GM13976 (cell line): ENCODE measurements at regions not wholly inside any gene's neighbourhood (a gene's known extent, or its start where the extent isn't known, plus 50 kb on each side); places are given as distances from the start of the nearest gene placed in this dataset.

Experiments used
- DNase-seq: peaks from one replicate; pipeline ENCODE4 v3.0.0; 2012; ENCODE audit warnings: low spot score
- in situ Hi-C: fragments of 300-500 bp; cut with MboI; formaldehyde crosslinking; loops from one replicate; pipeline ENCODE4 v1.12.0; 2022; ENCODE audit warnings: low sequenced_read_pairs, mixed read lengths, inconsistent platforms; ENCODE audit not compliant: unreplicated experiment
- TF ChIP-seq, protein P1 (sequence below): IDR thresholded peaks from 2 replicates; pipeline ENCODE4 v1.5.1; 2012; ENCODE audit warnings: borderline replicate concordance, mild to moderate bottlenecking; ENCODE audit not compliant: insufficient read depth; ENCODE audit errors: extremely low read depth, missing control alignments, control extremely low read depth

DNA sequence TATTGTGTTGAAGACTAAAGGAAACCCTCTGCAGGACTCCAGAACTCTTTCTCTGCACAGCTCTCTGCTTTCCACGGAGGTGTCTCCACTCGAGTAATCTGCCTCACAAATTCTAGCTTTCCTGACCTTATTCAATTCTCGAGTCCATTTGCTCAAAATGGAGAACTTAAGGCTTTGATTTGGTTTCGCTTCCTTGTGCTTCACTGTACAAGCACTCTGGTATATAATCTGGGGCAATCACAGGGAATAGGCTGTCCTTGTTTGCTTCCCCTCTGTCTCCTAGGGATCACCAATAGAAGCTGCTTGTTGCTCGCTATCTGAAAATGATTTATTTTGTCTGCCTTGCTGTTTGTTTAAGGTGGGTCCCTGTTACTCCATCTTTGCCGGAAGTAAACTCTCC lies 129.1 kb upstream of the DOCK10 start:
- TF ChIP-seq, protein P1, sequence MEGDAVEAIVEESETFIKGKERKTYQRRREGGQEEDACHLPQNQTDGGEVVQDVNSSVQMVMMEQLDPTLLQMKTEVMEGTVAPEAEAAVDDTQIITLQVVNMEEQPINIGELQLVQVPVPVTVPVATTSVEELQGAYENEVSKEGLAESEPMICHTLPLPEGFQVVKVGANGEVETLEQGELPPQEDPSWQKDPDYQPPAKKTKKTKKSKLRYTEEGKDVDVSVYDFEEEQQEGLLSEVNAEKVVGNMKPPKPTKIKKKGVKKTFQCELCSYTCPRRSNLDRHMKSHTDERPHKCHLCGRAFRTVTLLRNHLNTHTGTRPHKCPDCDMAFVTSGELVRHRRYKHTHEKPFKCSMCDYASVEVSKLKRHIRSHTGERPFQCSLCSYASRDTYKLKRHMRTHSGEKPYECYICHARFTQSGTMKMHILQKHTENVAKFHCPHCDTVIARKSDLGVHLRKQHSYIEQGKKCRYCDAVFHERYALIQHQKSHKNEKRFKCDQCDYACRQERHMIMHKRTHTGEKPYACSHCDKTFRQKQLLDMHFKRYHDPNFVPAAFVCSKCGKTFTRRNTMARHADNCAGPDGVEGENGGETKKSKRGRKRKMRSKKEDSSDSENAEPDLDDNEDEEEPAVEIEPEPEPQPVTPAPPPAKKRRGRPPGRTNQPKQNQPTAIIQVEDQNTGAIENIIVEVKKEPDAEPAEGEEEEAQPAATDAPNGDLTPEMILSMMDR: no peak
- no peak for DNase-seq
- in situ Hi-C loops: no loop called here

DNA sequence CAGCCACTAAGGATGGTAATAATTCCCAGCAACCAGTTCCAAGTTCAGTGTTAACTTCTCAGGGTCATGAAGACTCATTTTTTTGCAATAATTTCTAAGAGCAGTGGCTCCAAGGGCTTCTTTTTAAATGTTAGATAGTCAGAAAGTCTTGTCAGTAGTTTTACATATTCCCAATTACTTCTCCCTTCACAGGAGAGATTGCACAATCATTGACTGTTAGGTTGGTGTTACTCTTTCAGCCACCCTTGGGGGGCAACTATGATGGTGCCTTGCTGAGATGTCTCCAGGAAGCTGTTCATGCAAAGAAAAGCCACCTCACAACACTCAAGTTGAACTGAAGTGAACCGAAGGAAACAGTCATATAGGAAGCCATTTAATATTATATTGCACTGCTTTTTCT lies 127.9 kb upstream of the DOCK10 start:
- TF ChIP-seq, protein P1: no peak
- in situ Hi-C loops: no loop called here
- no peak for DNase-seq

DNA sequence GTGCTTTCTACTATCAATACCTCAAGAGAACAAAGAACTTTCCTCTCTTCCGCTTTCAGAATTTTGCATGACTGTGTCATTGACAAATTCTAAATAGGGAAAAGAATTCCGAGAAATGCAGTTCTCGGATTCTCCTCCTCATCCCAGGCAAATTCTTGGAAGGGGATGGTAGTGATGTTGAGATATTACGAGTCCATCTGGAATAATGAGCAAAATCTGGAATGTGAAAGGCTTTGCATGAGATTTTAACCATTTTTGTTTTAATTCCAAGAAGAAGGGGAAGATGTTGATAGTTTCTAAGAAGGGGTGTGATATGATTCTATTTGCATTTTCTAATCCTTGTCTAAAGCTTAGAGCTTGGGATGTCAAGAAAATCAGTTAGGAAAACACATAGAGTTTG lies 127.1 kb upstream of the DOCK10 start:
- in situ Hi-C loops: no loop called here
- TF ChIP-seq, protein P1: no peak
- no peak for DNase-seq

DNA sequence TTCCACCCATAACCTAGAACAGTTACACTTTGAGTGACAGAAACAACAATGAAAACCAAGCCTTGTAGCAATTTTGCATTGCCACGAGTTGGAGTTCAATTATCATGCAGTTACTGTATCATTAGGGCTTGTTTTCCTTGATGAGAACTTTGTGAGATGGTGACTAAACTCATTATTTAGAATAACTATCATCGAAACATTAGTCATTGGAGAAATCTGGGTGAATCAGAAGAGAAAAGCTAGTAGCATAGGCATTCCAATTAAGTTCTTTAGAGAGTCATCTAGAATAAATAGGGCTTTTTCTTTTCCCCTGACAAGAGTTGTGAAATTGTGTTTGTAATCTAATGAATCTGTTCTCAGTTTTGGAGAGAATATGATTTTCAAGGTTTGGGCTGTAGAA lies 122.8 kb upstream of the DOCK10 start:
- TF ChIP-seq, protein P1: no peak
- in situ Hi-C loops: no loop called here
- DNase-seq: no peak

DNA sequence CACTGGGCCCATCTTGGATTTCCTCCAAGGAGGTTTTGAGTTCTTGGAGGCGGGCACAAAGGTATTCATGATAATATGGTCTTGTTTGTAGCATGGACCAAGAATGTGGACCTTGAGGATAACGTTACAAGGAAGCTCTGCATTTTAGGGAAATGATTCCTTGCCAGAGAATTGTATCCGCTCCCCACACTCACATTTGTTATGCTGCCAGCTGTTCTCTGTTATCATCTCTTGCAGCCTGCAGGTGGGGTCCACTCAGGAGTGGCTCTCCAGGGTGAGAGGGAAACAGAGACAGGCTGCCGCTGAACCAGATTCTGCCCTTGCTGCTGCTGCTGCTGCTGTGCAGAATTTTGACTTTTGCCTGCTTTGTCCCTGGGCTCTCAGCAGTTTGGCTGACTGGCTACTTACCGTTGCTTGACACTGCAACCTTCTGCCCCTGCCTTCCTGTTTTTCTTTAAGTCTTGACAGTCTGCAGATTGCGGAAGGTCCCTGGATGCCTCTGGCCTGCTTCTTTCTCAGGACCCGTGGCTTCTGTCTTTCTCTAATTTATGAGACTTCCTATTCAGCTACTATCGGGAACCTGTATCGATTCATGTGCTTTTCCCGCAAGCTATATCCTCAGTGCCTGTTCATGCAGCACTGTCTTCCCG lies 122.3 kb upstream of the DOCK10 start:
- TF ChIP-seq, protein P1: no peak
- DNase-seq: no peak
- in situ Hi-C loops: no loop called here

DNA sequence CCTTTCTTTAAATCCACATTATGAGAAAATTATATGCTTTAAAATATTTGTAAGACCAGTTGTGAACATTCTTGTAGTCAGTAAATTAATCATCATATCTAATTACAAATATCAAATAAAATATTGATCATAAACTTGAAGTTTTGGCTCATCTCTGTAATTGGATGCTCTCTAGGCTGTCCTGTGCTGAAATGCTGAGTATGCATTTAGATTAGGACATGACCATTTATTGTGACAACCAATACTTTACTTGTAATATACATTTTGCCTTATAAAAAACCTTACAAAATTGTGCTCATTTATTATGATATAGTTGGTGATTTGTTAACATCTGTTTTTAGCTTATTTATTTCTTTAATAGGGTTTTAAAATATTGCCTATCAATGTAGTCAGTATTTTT lies 116.1 kb upstream of the DOCK10 start:
- in situ Hi-C loops: no loop called here
- TF ChIP-seq, protein P1: no peak
- no peak for DNase-seq
